ENCODE measurements at regions not wholly inside any gene's neighbourhood (a gene's known extent, or its start where the extent isn't known, plus 50 kb on each side); places are given as distances from the start of the nearest gene placed in this dataset.

GRCh38 chr6:43982084-43982625 is 145.1 kb downstream of the MRPL14 start:
- TF ChIP-seq, protein P1, sequence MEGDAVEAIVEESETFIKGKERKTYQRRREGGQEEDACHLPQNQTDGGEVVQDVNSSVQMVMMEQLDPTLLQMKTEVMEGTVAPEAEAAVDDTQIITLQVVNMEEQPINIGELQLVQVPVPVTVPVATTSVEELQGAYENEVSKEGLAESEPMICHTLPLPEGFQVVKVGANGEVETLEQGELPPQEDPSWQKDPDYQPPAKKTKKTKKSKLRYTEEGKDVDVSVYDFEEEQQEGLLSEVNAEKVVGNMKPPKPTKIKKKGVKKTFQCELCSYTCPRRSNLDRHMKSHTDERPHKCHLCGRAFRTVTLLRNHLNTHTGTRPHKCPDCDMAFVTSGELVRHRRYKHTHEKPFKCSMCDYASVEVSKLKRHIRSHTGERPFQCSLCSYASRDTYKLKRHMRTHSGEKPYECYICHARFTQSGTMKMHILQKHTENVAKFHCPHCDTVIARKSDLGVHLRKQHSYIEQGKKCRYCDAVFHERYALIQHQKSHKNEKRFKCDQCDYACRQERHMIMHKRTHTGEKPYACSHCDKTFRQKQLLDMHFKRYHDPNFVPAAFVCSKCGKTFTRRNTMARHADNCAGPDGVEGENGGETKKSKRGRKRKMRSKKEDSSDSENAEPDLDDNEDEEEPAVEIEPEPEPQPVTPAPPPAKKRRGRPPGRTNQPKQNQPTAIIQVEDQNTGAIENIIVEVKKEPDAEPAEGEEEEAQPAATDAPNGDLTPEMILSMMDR (IDR thresholded peaks at IDR 0.05) = no peak
- H3K27ac ChIP-seq = no peak overlapping the region
- no peaks in the 10 kb centered on the region for H3K36me3 ChIP-seq
- DNase-seq (ENCODE audit: low spot score) = no peak
- H3K27me3 ChIP-seq = no peaks in the 10 kb centered on the region
- H3K9me3 ChIP-seq = no peaks in the 10 kb centered on the region
- no peak overlapping the region for H3K4me3 ChIP-seq
- no peaks in the 10 kb centered on the region for H3K4me1 ChIP-seq

GRCh38 chr6:43981363-43981990 is 145.8 kb downstream of the MRPL14 start:
- no peaks in the 10 kb centered on the region for H3K36me3 ChIP-seq
- H3K27ac ChIP-seq = no peak overlapping the region
- no peaks in the 10 kb centered on the region for H3K27me3 ChIP-seq
- no peak for DNase-seq (ENCODE audit: low spot score)
- H3K4me3 ChIP-seq = no peak overlapping the region
- H3K4me1 ChIP-seq = no peaks in the 10 kb centered on the region
- H3K9me3 ChIP-seq = no peaks in the 10 kb centered on the region
- TF ChIP-seq, protein P1 (IDR thresholded peaks at IDR 0.05) = no peak

DNA sequence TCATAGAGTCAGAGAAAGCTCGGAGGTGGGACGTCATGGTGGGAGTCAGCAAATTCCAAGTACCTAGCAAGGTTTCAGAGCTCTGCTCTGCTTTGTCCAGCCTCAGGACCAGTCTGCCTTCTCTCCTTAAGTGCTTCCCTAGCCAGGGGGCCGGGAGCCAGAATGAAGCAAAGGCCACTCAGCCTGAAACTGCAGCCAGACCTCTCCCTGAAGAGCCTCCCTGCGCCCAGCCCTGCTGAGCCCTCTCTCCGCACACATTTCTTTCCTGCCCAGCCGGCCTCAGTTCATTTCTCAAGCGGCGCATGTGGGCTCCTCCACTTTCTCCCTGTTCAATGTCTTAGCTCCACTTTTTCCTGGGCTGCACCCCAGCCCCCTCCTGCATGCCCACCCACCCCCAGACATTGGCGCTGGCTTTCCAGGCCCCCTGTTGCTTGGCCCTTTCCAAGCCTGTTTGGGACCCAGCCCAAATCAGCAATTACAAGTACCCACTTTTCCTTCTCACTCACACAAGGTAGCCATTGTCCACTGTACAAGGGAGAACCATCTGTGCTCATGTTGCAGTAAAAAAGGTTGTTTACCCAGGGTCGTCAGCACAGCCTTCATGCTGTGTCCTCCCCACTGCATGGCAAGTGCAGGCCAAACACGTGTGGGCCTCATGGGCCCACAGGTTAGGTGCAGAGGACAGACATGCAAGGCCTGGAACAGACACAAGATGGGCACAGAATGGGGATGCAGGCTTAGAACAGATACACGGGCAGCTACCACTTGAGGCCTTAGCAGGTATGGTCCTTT is 147.1 kb downstream of the MRPL14 start:
- no peak overlapping the region for H3K27ac ChIP-seq
- no peak overlapping the region for H3K4me3 ChIP-seq
- TF ChIP-seq, protein P1 (IDR thresholded peaks at IDR 0.05) = no peak
- no peaks in the 10 kb centered on the region for H3K9me3 ChIP-seq
- DNase-seq (ENCODE audit: low spot score) = no peak
- no peaks in the 10 kb centered on the region for H3K4me1 ChIP-seq
- no peaks in the 10 kb centered on the region for H3K27me3 ChIP-seq
- H3K36me3 ChIP-seq = no peaks in the 10 kb centered on the region

DNA sequence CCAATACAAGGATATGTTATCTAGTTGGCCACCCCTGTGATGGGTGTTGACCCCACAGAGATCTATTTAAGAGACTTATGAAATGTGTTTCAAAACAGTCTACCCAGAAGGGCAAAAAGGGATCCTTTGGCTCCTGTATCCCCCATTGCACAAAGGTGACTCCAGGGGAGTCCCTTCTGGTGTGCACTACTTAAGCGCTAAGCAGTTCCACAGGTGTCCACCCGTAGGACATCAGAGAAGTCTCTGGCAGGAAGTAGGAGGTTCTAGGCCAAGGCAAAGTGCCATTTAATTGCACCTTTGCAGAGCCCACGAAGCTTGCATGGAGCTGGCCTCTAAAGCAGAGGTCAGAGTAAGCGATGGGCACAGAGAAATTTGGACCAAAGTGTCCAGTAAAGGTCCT is 147.7 kb downstream of the MRPL14 start:
- TF ChIP-seq, protein P1 (IDR thresholded peaks at IDR 0.05) = no peak
- H3K27me3 ChIP-seq = no peaks in the 10 kb centered on the region

DNA sequence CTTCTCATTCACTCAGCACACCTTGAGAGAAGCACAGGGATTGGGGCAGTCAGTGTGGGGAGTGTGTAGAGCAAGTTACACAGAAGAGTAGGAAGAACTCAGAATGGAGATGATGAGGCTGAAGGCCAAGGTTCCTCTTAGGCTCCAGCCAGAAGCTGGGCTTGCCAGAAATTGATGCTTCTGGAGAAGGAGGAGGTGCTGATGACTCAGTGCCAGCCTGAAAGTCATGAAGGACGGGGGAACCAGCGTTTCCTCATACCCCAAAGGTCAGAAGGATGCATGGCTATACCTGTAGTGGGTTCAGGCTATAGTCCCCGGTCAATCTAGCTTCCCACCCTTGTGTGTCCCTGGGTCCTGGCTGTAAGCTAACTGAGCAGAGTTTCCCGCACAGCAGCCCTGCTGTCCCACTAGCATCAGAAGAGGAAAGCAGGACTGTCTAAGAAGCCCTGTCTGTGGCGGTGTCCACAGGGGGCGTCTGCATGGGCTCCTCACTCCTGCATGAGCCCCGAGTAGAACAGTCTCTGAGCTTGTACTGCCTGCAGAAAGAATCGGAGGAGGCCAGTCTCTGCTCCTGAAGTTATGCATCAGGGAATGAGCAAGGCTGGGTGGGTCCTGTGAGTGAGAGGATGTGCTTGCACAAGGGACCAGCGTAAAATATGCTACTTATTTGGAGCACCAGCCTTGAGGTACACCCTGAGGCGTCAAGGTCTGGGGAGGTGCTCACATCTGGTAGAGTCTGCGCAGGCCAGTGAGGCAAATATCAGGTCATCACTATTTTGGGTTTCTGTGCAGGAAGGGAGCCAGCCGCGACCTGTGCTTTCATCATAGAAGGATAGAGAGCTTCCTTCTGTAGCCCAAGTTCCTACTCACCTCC is 148.5 kb downstream of the MRPL14 start:
- Histone ChIP-seq H3K4me1 (peaks cover 0 to 3% of the 10 kb centered on the region in 2 donors), H3K4me3 (no peak overlapping the region), H3K36me3 (no peaks in the 10 kb centered on the region), H3K27me3 (no peaks in the 10 kb centered on the region), H3K9me3 (no peaks in the 10 kb centered on the region), H3K27ac (no peak overlapping the region)
- TF ChIP-seq, protein P1 (IDR thresholded peaks at IDR 0.05) = no peak
- no peak for DNase-seq (ENCODE audit: low spot score)

More for the DNA sequence above, 147.7 kb downstream of the MRPL14 start:
- H3K4me3 ChIP-seq = no peak overlapping the region
- H3K36me3 ChIP-seq = no peaks in the 10 kb centered on the region
- H3K27ac ChIP-seq = no peak overlapping the region
- H3K4me1 ChIP-seq = no peaks in the 10 kb centered on the region
- H3K9me3 ChIP-seq = no peaks in the 10 kb centered on the region
- no peak for DNase-seq (ENCODE audit: low spot score)
